Sigmoid colon (tissue), 4 donors: ENCODE measurements at regions not wholly inside any gene's neighbourhood (a gene's known extent, or its start where the extent isn't known, plus 50 kb on each side); places are given as distances from the start of the nearest gene placed in this dataset.

Source experiments
- POLR2AphosphoS5 ChIP-seq, 4 donors: sonication (generic); formaldehyde crosslinking; IDR thresholded peaks; one replicate each; pipeline ENCODE4 v1.6.1; 2017; ENCODE audit warnings: antibody characterized with exemption in 4 of 4
- TF ChIP-seq, protein P1 (sequence below), 4 experiments: fragments of 450-650 bp in 3 of 4; fragments of 200-600 bp in 1 of 4; IDR thresholded peaks; one replicate each; pipeline ENCODE4 v1.5.1; 2016 to 2019; ENCODE audit warnings: antibody characterized with exemption in 4 of 4, mild to moderate bottlenecking in 3 of 4, moderate library complexity in 2 of 4

GRCh38 chr10:91690412-91690811 is 57.5 kb upstream of the PPP1R3C start:
- TF ChIP-seq, protein P1, sequence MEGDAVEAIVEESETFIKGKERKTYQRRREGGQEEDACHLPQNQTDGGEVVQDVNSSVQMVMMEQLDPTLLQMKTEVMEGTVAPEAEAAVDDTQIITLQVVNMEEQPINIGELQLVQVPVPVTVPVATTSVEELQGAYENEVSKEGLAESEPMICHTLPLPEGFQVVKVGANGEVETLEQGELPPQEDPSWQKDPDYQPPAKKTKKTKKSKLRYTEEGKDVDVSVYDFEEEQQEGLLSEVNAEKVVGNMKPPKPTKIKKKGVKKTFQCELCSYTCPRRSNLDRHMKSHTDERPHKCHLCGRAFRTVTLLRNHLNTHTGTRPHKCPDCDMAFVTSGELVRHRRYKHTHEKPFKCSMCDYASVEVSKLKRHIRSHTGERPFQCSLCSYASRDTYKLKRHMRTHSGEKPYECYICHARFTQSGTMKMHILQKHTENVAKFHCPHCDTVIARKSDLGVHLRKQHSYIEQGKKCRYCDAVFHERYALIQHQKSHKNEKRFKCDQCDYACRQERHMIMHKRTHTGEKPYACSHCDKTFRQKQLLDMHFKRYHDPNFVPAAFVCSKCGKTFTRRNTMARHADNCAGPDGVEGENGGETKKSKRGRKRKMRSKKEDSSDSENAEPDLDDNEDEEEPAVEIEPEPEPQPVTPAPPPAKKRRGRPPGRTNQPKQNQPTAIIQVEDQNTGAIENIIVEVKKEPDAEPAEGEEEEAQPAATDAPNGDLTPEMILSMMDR (IDR thresholded peaks at IDR 0.05) = no peak
- TF ChIP-seq POLR2AphosphoS5 (IDR thresholded peaks at IDR 0.05) = no peak
